ENCODE measurements at regions not wholly inside any gene's neighbourhood (a gene's known extent, or its start where the extent isn't known, plus 50 kb on each side); places are given as distances from the start of the nearest gene placed in this dataset.

GRCh38 chr4:138494116-138494515 lies 252.0 kb upstream of the SLC7A11 start:
- DNase-seq (no peak), ATAC-seq (no peak)
- H3K36me3 ChIP-seq, result no peaks in the 10 kb centered on the region
- H3K9me3 ChIP-seq, result peaks cover 10% of the 10 kb centered on the region
- no peak for TF ChIP-seq CTCF (IDR thresholded peaks at IDR 0.05)
- H3K27ac ChIP-seq, result no peak overlapping the region
- H3K27me3 ChIP-seq (ENCODE audit: low read depth), result no peaks in the 10 kb centered on the region
- intact Hi-C loops (cut with DNase I), result no loop called here
- H3K4me1 ChIP-seq, result no peaks in the 10 kb centered on the region
- no peak overlapping the region for H3K4me3 ChIP-seq

GRCh38 chr4:138492176-138492575 lies 250.0 kb upstream of the SLC7A11 start:
- Histone ChIP-seq H3K27me3 (ENCODE audit: low read depth) (no peaks in the 10 kb centered on the region), H3K36me3 (no peaks in the 10 kb centered on the region), H3K4me3 (no peak overlapping the region), H3K27ac (no peak overlapping the region), H3K9me3 (no peaks in the 10 kb centered on the region), H3K4me1 (no peaks in the 10 kb centered on the region)
- intact Hi-C loops (cut with DNase I), result no loop called here
- TF ChIP-seq CTCF (IDR thresholded peaks at IDR 0.05), result no peak
- ATAC-seq (no peak), DNase-seq (no peak)

- intact Hi-C loops (cut with DNase I), result no loop called here
- Histone ChIP-seq H3K27me3 (ENCODE audit: low read depth) (no peaks in the 10 kb centered on the region), H3K9me3 (no peaks in the 10 kb centered on the region), H3K4me1 (no peaks in the 10 kb centered on the region), H3K36me3 (no peaks in the 10 kb centered on the region), H3K4me3 (no peak overlapping the region), H3K27ac (no peak overlapping the region)
- no peak for DNase-seq
- no peak for TF ChIP-seq CTCF (IDR thresholded peaks at IDR 0.05)
- ATAC-seq, result no peak
Measured at GRCh38 chr4:138488533-138488932, 246.4 kb upstream of the SLC7A11 start.

GRCh38 chr4:138487670-138488069 lies 245.5 kb upstream of the SLC7A11 start:
- intact Hi-C loops (cut with DNase I), result no loop called here
- TF ChIP-seq CTCF (IDR thresholded peaks at IDR 0.05), result no peak
- Histone ChIP-seq H3K9me3 (no peaks in the 10 kb centered on the region), H3K4me3 (no peak overlapping the region), H3K27me3 (ENCODE audit: low read depth) (no peaks in the 10 kb centered on the region), H3K36me3 (no peaks in the 10 kb centered on the region), H3K27ac (no peak overlapping the region), H3K4me1 (no peaks in the 10 kb centered on the region)
- ATAC-seq (no peak), DNase-seq (no peak)

- H3K27ac ChIP-seq, result no peak overlapping the region
- no peak overlapping the region for H3K4me3 ChIP-seq
- DNase-seq, result no peak
- TF ChIP-seq CTCF (IDR thresholded peaks at IDR 0.05), result no peak
- no peak for ATAC-seq
- intact Hi-C loops (cut with DNase I), result no loop called here
- no peaks in the 10 kb centered on the region for H3K4me1 ChIP-seq
- no peaks in the 10 kb centered on the region for H3K36me3 ChIP-seq
- H3K27me3 ChIP-seq (ENCODE audit: low read depth), result no peaks in the 10 kb centered on the region
- no peaks in the 10 kb centered on the region for H3K9me3 ChIP-seq
Measured at GRCh38 chr4:138487230-138487629, 245.1 kb upstream of the SLC7A11 start.

GRCh38 chr4:138485498-138485897 lies 243.3 kb upstream of the SLC7A11 start:
- Histone ChIP-seq H3K36me3 (no peaks in the 10 kb centered on the region), H3K4me3 (no peak overlapping the region), H3K9me3 (no peaks in the 10 kb centered on the region), H3K27ac (no peak overlapping the region), H3K27me3 (ENCODE audit: low read depth) (no peaks in the 10 kb centered on the region), H3K4me1 (no peaks in the 10 kb centered on the region)
- intact Hi-C loops (cut with DNase I), result no loop called here
- DNase-seq, result no peak
- no peak for ATAC-seq
- no peak for TF ChIP-seq CTCF (IDR thresholded peaks at IDR 0.05)

Data from lower lobe of right lung (tissue), 2 donors.